H1 (cell line): ENCODE measurements at regions not wholly inside any gene's neighbourhood (a gene's known extent, or its start where the extent isn't known, plus 50 kb on each side); places are given as distances from the start of the nearest gene placed in this dataset.

Experiments used
- CTCF ChIA-PET: fragments of 300-600 bp; sonication (Branson Sonifier 250); formaldehyde crosslinking; loops from one replicate; lab custom pipeline; 2021; ENCODE audit not compliant: partially characterized antibody; lab: Charles Lee
- POLR2A ChIA-PET: fragments of 300-600 bp; sonication (Branson Sonifier 250); formaldehyde crosslinking; loops from one replicate; lab custom pipeline; 2021; ENCODE audit warnings: inconsistent platforms; ENCODE audit not compliant: partially characterized antibody; lab: Charles Lee
- DNase-seq, 2 experiments: peaks; one replicate each; pipeline versions ENCODE4 v3.0.0 to v3.0.0-alpha.2; 2010 to 2022; ENCODE audit warnings: low spot score in 2 of 2, low read depth in 1 of 2, mixed read lengths in 1 of 2
- FAIRE-seq: peaks from 2 replicates; lab custom pipeline; 2011; peaks lifted over from hg19 to GRCh38; lab: Jason Lieb, UNC
- H2AFZ ChIP-seq: 2 replicates; pipeline ENCODE4 v1.8.1; 2012; ENCODE audit warnings: low read length, inconsistent platforms
- H2AK5ac ChIP-seq: 2 replicates; pipeline ENCODE4 v1.6.1; 2013; ENCODE audit warnings: low read depth, low read length
- H2BK120ac ChIP-seq: replicated peaks from 2 replicates; pipeline ENCODE3; 2013; ENCODE audit warnings: low read depth, low read length, inconsistent platforms
- H2BK12ac ChIP-seq: 2 replicates; pipeline ENCODE4 v1.6.1; 2013; ENCODE audit warnings: low read depth, low read length
- H2BK15ac ChIP-seq: 2 replicates; pipeline ENCODE4 v1.6.1; 2013; ENCODE audit warnings: low read length
- H2BK20ac ChIP-seq: 2 replicates; pipeline ENCODE4 v1.6.1; 2013; ENCODE audit warnings: low read length
- H2BK5ac ChIP-seq: 2 replicates; pipeline ENCODE4 v1.6.1; 2013; ENCODE audit warnings: low read depth, low read length
- H3K14ac ChIP-seq: 2 replicates; pipeline ENCODE4 v1.6.1; 2013; ENCODE audit warnings: inconsistent platforms; ENCODE audit not compliant: insufficient read length
- H3K18ac ChIP-seq: 2 replicates; pipeline ENCODE4 v1.6.1; 2013; ENCODE audit warnings: low read length; ENCODE audit errors: extremely low read depth
- H3K23ac ChIP-seq: 2 replicates; pipeline ENCODE4 v1.6.1; 2013; ENCODE audit warnings: inconsistent platforms; ENCODE audit not compliant: insufficient read length
- H3K23me2 ChIP-seq: 2 replicates; pipeline ENCODE4 v1.6.1; 2013; ENCODE audit warnings: low read depth, low read length
- H3K27ac ChIP-seq: 2 replicates; pipeline ENCODE4 v1.6.1; 2011; ENCODE audit warnings: low read depth, low read length, inconsistent platforms
- H3K27me3 ChIP-seq, 4 experiments: replicated peaks in 1 of 4; 1 replicate in 1 of 4; 2 replicates in 3 of 4; pipeline versions ENCODE4 v1.6.1 to v1.8.1; 2011 to 2013; ENCODE audit warnings: low read length in 3 of 4, mild to moderate bottlenecking in 3 of 4, inconsistent platforms in 2 of 4, mixed read lengths in 2 of 4, moderate library complexity in 1 of 4; ENCODE audit not compliant: control insufficient read depth in 3 of 4, insufficient read depth in 3 of 4; ENCODE audit errors: extremely low read depth in 1 of 4
- H3K36me3 ChIP-seq, 4 experiments: 2 replicates each; pipeline versions ENCODE4 v1.6.1 to v1.8.1; 2011 to 2013; ENCODE audit warnings: mild to moderate bottlenecking in 4 of 4, low read length in 3 of 4, moderate library complexity in 2 of 4, control low read depth in 1 of 4, inconsistent platforms in 1 of 4; ENCODE audit not compliant: insufficient read depth in 4 of 4, control insufficient read depth in 2 of 4
- H3K4ac ChIP-seq: replicated peaks from 2 replicates; pipeline ENCODE3; 2013; ENCODE audit warnings: low read length, low read depth, mixed read lengths, inconsistent platforms; ENCODE audit not compliant: insufficient read length
- H3K4me1 ChIP-seq, 4 experiments: replicated peaks in 1 of 4; 1 replicate in 1 of 4; 2 replicates in 3 of 4; pipeline versions ENCODE4 v1.6.1 to v1.8.1; 2011 to 2013; ENCODE audit warnings: low read length in 3 of 4, inconsistent platforms in 2 of 4, mixed read lengths in 1 of 4; ENCODE audit not compliant: insufficient read depth in 4 of 4, control insufficient read depth in 3 of 4
- H3K4me2 ChIP-seq, 2 experiments: 2 replicates each; pipeline versions ENCODE4 v1.6.1 to v1.8.1; 2011 to 2013; ENCODE audit warnings: low read depth in 2 of 2, low read length in 2 of 2, control low read depth in 1 of 2, inconsistent platforms in 1 of 2, mild to moderate bottlenecking in 1 of 2; ENCODE audit not compliant: insufficient read depth in 1 of 2
- H3K4me3 ChIP-seq, 4 experiments: fragments of 200-600, 300-600 bp in 1 of 4; sonication (generic), shearing (Covaris generic), sonication (Bioruptor Twin) in 1 of 4; 2 replicates each; pipeline versions ENCODE4 v1.5.1 to v1.8.1; 2011 to 2016; ENCODE audit warnings: low read length in 4 of 4, low read depth in 3 of 4, control low read depth in 2 of 4, inconsistent platforms in 2 of 4, mild to moderate bottlenecking in 2 of 4, mixed read lengths in 1 of 4, moderate library complexity in 1 of 4; ENCODE audit not compliant: insufficient read depth in 2 of 4; ENCODE audit errors: extremely low read depth in 1 of 4
- H3K56ac ChIP-seq: replicated peaks from 2 replicates; pipeline ENCODE3; 2013; ENCODE audit warnings: low read depth, mild to moderate bottlenecking, mixed read lengths, low read length, inconsistent platforms; ENCODE audit not compliant: insufficient read length
- H3K79me1 ChIP-seq: 2 replicates; pipeline ENCODE4 v1.6.1; 2013; ENCODE audit warnings: low read depth, low read length, control low read depth
- H3K79me2 ChIP-seq, 2 experiments: 2 replicates each; pipeline versions ENCODE4 v1.6.1 to v1.8.1; 2012 to 2013; ENCODE audit warnings: low read length in 2 of 2, mild to moderate bottlenecking in 2 of 2, inconsistent platforms in 1 of 2; ENCODE audit not compliant: insufficient read depth in 2 of 2, control insufficient read depth in 1 of 2
- H3K9ac ChIP-seq, 4 experiments: replicated peaks in 1 of 4; 1 replicate in 1 of 4; 2 replicates in 3 of 4; pipeline versions ENCODE4 v1.6.1 to v1.8.1; 2011 to 2013; ENCODE audit warnings: low read depth in 3 of 4, low read length in 3 of 4, control low read depth in 2 of 4, mild to moderate bottlenecking in 2 of 4, moderate library complexity in 2 of 4, inconsistent platforms in 1 of 4; ENCODE audit errors: extremely low read depth in 1 of 4
- H3K9me3 ChIP-seq, 2 experiments: 2 replicates each; pipeline versions ENCODE4 v1.6.1 to v1.8.1; 2012 to 2013; ENCODE audit warnings: mild to moderate bottlenecking in 2 of 2, moderate library complexity in 2 of 2, control low read depth in 1 of 2, inconsistent platforms in 1 of 2, low read depth in 1 of 2, low read length in 1 of 2, mixed read lengths in 1 of 2; ENCODE audit not compliant: insufficient read depth in 2 of 2
- H4K20me1 ChIP-seq, 2 experiments: replicated peaks in 1 of 2; 2 replicates each; pipeline versions ENCODE3 to v1.8.1; 2011 to 2013; ENCODE audit warnings: inconsistent platforms in 2 of 2, low read length in 2 of 2, mild to moderate bottlenecking in 1 of 2; ENCODE audit not compliant: insufficient read depth in 2 of 2, control insufficient read depth in 1 of 2
- H4K5ac ChIP-seq: 2 replicates; pipeline ENCODE4 v1.6.1; 2013; ENCODE audit warnings: low read length, low read depth, mixed read lengths, inconsistent platforms; ENCODE audit not compliant: insufficient read length
- H4K8ac ChIP-seq: 2 replicates; pipeline ENCODE4 v1.8.0; 2013; ENCODE audit warnings: mild to moderate bottlenecking, moderate library complexity, low read length, inconsistent platforms; ENCODE audit not compliant: insufficient read depth; ENCODE audit errors: extremely low read depth
- H4K91ac ChIP-seq: replicated peaks from 2 replicates; pipeline ENCODE3; 2013; ENCODE audit warnings: low read length, mixed read lengths, inconsistent platforms; ENCODE audit not compliant: insufficient read length
- CBX5 ChIP-seq: fragments of 300-800, 300-1000 bp; sonication (generic); IDR thresholded peaks from 2 replicates; pipeline ENCODE4 v1.7.1; 2016; ENCODE audit warnings: antibody characterized with exemption, low read length, low read depth
- CBX8 ChIP-seq: fragments of 300-800, 300-1000 bp; sonication (generic); IDR thresholded peaks from 2 replicates; pipeline ENCODE4 v1.7.1; 2016; ENCODE audit warnings: low read depth, low read length, borderline replicate concordance
- CEBPB ChIP-seq: IDR thresholded peaks from 2 replicates; pipeline ENCODE4 v1.6.1; 2012; ENCODE audit warnings: low read depth, low read length
- EGR1 ChIP-seq: IDR thresholded peaks from 2 replicates; pipeline ENCODE4 v1.6.1; 2011; ENCODE audit warnings: low read depth, low read length, borderline replicate concordance
- EP300 ChIP-seq, 2 experiments: IDR thresholded peaks; 1 replicate in 1 of 2; 2 replicates in 1 of 2; pipeline ENCODE4 v1.6.1; 2011 to 2012; ENCODE audit warnings: low read depth in 2 of 2, low read length in 2 of 2, mild to moderate bottlenecking in 2 of 2, borderline replicate concordance in 1 of 2, inconsistent platforms in 1 of 2, moderate library complexity in 1 of 2
- GTF2F1 ChIP-seq: IDR thresholded peaks from 2 replicates; pipeline ENCODE4 v1.6.1; 2012; ENCODE audit warnings: low read depth, low read length, improper control_type of control experiment, borderline replicate concordance
- KDM5A ChIP-seq: fragments of 200-600 bp; IDR thresholded peaks from 2 replicates; pipeline ENCODE4 v1.7.1; 2012; ENCODE audit warnings: mild to moderate bottlenecking, low read length, inconsistent platforms, mixed read lengths
- SP1 ChIP-seq: IDR thresholded peaks from 2 replicates; pipeline ENCODE4 v1.6.1; 2011; ENCODE audit warnings: low read depth, low read length
- SP2 ChIP-seq: IDR thresholded peaks from 2 replicates; pipeline ENCODE4 v1.6.1; 2012; ENCODE audit warnings: mild to moderate bottlenecking, low read length, inconsistent platforms
- WGBS, 2 experiments: shearing (Covaris generic) in 1 of 2; methylation state at CpG; one replicate each; pipeline versions ENCODE4 v1.1.6 to v1.1.7; 2013 to 2015; ENCODE audit warnings: low lambda C conversion rate in 2 of 2, mixed read lengths in 2 of 2, inconsistent platforms in 1 of 2, low coverage in 1 of 2, missing lambda C conversion rate in 1 of 2; ENCODE audit not compliant: insufficient replicate concordance in 2 of 2, insufficient coverage in 1 of 2, insufficient read length in 1 of 2; ENCODE audit errors: extremely low coverage in 1 of 2, missing lambda C conversion rate in 1 of 2; 5-methylcytosine and 5-hydroxymethylcytosine counted together

GRCh38 chr18:7341581-7342337 is 110.9 kb downstream of the LRRC30 start:
- POLR2A ChIA-PET, result no interaction called here

More at GRCh38 chr18:7341581-7342337, 110.9 kb downstream of the LRRC30 start:
- Histone ChIP-seq H3K23me2 (no peaks in the 10 kb centered on the region), H2BK15ac (no peak overlapping the region), H3K4ac (no peak overlapping the region), H3K56ac (no peak overlapping the region), H2AK5ac (no peak overlapping the region), H3K23ac (no peak overlapping the region), H3K36me3 (no peaks in the 10 kb centered on the region), H2BK20ac (no peak overlapping the region), H3K18ac (no peak overlapping the region), H2AFZ (no peak overlapping the region), H4K91ac (no peak overlapping the region), H3K27ac (no peak overlapping the region)
- CTCF ChIA-PET, result interaction anchor here (1.2 to 1.7 kb wide), 2 partner anchors 27 to 68 kb away, joined by 4 to 7 read pairs; no protein-coding TSS in a partner anchor
- no peak for DNase-seq
- TF ChIP-seq EP300 (IDR thresholded peaks at IDR 0.05; ENCODE audit: borderline replicate concordance in 1 of 2, low read depth in 2 of 2, low read length in 2 of 2) (no peak), EGR1 (no peak), SP2 (no peak), CBX8 (no peak), KDM5A (no peak), GTF2F1 (no peak), CBX5 (no peak), SP1 (no peak), CEBPB (no peak)
- TF ChIP-seq, all 59 proteins: peak for 0
- H3K4me2 ChIP-seq, result no peak overlapping the region
- H4K8ac ChIP-seq, result no peak overlapping the region
- no peak overlapping the region for H3K14ac ChIP-seq
- no peak overlapping the region for H3K4me3 ChIP-seq
- H3K4me1 ChIP-seq, result no peaks in the 10 kb centered on the region
- no peaks in the 10 kb centered on the region for H4K20me1 ChIP-seq
- 92% methylated on average over 6 of the region's 6 CpGs; no CpG with 5 or more reads in 1 of the 2 experiments for WGBS, 2 experiments
- H3K79me2 ChIP-seq, result no peaks in the 10 kb centered on the region
- H4K5ac ChIP-seq, result no peak overlapping the region
- no peaks in the 10 kb centered on the region for H3K27me3 ChIP-seq
- H2BK12ac ChIP-seq, result no peak overlapping the region
- no peak overlapping the region for H2BK120ac ChIP-seq
- no peaks in the 10 kb centered on the region for H3K79me1 ChIP-seq
- H3K9me3 ChIP-seq, result no peaks in the 10 kb centered on the region
- no peak for FAIRE-seq
- no peak overlapping the region for H3K9ac ChIP-seq
- no peak overlapping the region for H2BK5ac ChIP-seq
